Fibroblast of the aortic adventitia (primary cell): ENCODE measurements at regions not wholly inside any gene's neighbourhood (a gene's known extent, or its start where the extent isn't known, plus 50 kb on each side); places are given as distances from the start of the nearest gene placed in this dataset.

Experiments
- DNase-seq: peaks from one replicate; pipeline ENCODE4 v3.0.0-alpha.2; 2010; ENCODE audit warnings: low read depth
- H3K4me3 ChIP-seq: 2 replicates; pipeline ENCODE4 v1.5.1; 2011; ENCODE audit warnings: low read depth, mild to moderate bottlenecking, control low read depth, low read length, moderate library complexity
- CTCF ChIP-seq: IDR thresholded peaks from 2 replicates; pipeline ENCODE4 v1.5.1; 2011; ENCODE audit warnings: mild to moderate bottlenecking, low read length, control low read depth, inconsistent platforms; ENCODE audit not compliant: insufficient read depth

GRCh38 chr7:3238525-3239210, 62.4 kb upstream of the SDK1 start:
- no peak for TF ChIP-seq CTCF
- H3K4me3 ChIP-seq, result no peak overlapping the region
- DNase-seq, result no peak

GRCh38 chr7:3239291-3239691, 61.8 kb upstream of the SDK1 start:
- no peak for TF ChIP-seq CTCF
- no peak for DNase-seq

DNA sequence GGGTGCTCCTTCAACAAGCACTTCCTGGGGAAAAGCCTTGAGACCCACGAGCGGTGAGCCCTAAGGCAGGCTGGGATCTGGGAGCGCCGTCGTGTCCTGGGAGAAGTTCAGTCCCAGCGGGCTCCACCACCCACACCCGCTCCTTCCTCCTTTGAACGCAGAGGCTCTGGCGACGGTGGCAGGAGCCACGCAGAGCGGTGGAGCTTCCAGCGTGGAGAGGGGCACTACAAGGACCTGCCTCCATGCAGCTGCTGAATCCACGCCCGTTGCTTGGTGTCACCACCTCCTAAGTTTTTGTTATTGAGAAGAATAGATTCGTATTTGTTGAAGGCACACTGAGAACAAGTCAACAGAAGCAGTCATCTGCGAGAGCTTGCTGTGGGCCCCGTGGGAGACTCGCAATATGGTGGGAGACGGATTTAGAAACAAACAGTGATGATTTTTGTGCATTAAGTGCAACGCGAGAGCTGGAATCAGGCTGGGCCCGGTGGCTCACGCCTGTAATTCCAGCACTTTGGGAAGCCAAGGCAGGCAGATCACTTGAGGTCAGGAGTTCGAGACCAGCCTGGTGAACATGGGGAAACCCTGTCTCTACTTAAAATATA, 60.1 kb upstream of the SDK1 start:
- TF ChIP-seq CTCF, result no peak
- H3K4me3 ChIP-seq, result no peak overlapping the region
- DNase-seq, result no peak

More at GRCh38 chr7:3239291-3239691, 61.8 kb upstream of the SDK1 start:
- H3K4me3 ChIP-seq, result no peak overlapping the region

DNA sequence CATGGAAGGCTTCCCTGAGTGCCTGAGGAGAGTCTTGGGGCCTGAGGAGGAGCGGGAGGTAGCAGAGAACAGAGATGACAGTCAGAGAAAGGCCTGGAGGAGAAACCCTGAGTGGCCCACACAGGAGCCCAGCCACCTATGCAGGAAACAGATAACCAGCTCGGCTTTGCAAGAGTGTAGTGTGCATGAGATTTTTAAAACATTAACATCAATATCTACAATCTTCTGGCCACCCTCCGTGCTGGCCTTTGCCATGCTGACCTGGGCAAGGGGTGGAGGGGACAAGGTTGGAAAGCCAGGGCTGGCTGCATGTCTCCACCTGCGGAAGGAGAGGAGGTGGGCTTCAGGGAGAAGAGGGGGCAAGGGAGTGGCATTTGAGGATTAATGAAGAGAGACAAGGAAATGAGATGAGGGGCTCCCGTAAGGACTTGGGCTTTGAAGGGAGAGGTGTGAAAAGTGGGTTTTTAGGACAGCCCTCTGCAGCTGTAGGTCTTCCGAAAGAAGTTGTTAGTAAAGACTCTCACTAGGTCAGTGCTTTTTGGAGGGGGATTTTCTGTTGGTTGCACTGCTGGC, 59.3 kb upstream of the SDK1 start:
- no peak overlapping the region for H3K4me3 ChIP-seq
- DNase-seq, result no peak
- TF ChIP-seq CTCF, result no peak

DNA sequence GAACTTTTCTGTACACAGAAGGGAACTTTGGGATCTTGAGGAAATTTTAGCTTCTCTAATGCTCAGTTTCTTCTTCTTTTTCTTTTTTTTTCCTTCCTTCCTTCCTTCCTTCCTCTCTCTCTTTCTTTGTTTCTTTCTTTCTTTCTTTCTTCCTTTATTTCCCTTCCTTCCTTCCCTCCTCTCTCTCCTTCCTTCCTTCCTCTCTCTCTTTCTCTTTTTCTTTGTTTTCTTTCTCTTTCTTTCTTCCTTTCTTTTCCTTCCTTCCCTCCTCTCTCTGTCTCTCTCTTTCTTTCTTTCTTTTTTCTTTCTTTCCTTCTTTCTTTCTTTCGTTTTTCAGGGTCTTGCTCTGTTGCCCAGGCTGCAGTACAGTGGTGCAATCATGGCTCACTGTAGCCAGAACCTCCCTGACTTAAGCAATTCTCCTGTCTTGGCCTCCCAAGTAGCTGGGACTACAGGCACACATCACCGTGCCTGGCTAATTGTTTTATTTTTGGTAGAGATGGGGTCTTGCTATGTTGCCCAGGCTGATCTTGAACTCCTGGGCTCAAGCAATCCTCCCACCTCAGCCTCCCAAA, 58.6 kb upstream of the SDK1 start:
- no peak overlapping the region for H3K4me3 ChIP-seq
- no peak for TF ChIP-seq CTCF
- DNase-seq, result no peak

DNA sequence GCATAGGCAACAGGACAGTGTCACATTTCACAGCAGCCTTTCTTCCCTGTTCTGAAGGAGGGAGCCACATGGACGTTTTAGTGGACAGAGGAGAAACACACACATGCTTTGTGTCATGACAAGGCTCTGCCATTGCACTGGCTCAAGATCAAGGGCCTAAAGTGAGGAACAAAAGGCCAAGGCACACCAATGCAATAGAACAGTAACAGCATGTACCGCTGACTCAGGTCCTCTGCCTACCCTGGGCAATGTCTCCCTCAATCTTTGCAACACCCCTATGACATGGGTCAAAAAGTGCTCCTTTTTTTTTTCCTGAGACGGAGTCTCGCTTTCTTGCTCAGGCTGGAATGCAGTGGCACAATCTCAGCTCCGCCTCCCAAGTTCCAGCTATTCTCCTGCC, 57.8 kb upstream of the SDK1 start:
- TF ChIP-seq CTCF, result no peak
- no peak overlapping the region for H3K4me3 ChIP-seq
- no peak for DNase-seq
